Skeletal muscle tissue (tissue), 3 donors: ENCODE measurements at regions not wholly inside any gene's neighbourhood (a gene's known extent, or its start where the extent isn't known, plus 50 kb on each side); places are given as distances from the start of the nearest gene placed in this dataset.

Experiments used
- H3K27ac ChIP-seq: one replicate; pipeline ENCODE4 v1.7.0; 2013; ENCODE audit warnings: mild to moderate bottlenecking, low read depth, low read length, inconsistent platforms
- H3K27me3 ChIP-seq, 3 donors: one replicate each; pipeline ENCODE4 v1.7.0; 2013; ENCODE audit warnings: low read length in 3 of 3; ENCODE audit not compliant: control insufficient read depth in 3 of 3, insufficient read depth in 3 of 3
- H3K36me3 ChIP-seq, 3 donors: one replicate each; pipeline ENCODE4 v1.7.0; 2013; ENCODE audit warnings: low read length in 3 of 3; ENCODE audit not compliant: control insufficient read depth in 3 of 3, insufficient read depth in 3 of 3
- H3K4me1 ChIP-seq, 3 donors: one replicate each; pipeline ENCODE4 v1.7.0; 2013; ENCODE audit warnings: low read length in 3 of 3, mild to moderate bottlenecking in 3 of 3; ENCODE audit not compliant: control insufficient read depth in 3 of 3, insufficient read depth in 3 of 3
- H3K4me3 ChIP-seq, 3 donors: one replicate each; pipeline ENCODE4 v1.7.0; 2013; ENCODE audit warnings: low read length in 3 of 3
- H3K9ac ChIP-seq, 3 donors: one replicate each; pipeline ENCODE4 v1.7.0; 2013; ENCODE audit warnings: low read length in 3 of 3, mild to moderate bottlenecking in 3 of 3, moderate library complexity in 2 of 3, low read depth in 1 of 3
- H3K9me3 ChIP-seq, 3 donors: one replicate each; pipeline ENCODE4 v1.7.0; 2013; ENCODE audit warnings: low read length in 3 of 3; ENCODE audit not compliant: control insufficient read depth in 3 of 3
- donor health status: Osteomylitis.

- no peaks in the 10 kb centered on the region for H3K27me3 ChIP-seq
- no peak overlapping the region for H3K9ac ChIP-seq
- no peak overlapping the region for H3K27ac ChIP-seq
- H3K36me3 ChIP-seq: no peaks in the 10 kb centered on the region
- no peak overlapping the region for H3K4me3 ChIP-seq
- no peaks in the 10 kb centered on the region for H3K4me1 ChIP-seq
- H3K9me3 ChIP-seq: peaks cover 0 to 2% (median 2%) of the 10 kb centered on the region in 3 donors
Measured at GRCh38 chr4:171169396-171169795, 643.8 kb upstream of the GALNTL6 start.

DNA sequence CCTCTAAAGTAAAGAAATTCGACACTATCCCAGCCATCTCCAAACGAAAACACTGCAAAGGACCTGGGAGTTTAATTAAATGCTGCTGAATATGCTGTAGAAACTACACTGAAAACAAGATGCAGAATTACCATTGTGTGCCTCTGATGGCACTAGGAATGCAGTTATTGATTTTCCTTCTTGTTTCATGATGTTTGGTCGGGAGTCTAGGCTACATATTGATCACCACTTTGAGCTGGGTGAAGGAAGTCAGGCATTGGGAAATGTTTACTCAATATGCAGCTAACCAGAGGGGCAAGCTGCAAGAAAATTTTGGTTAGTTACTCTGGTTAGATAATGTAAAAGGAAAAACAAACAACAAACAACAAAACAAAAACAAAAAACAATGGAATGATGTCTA is 650.7 kb upstream of the GALNTL6 start:
- Histone ChIP-seq H3K27ac (no peak overlapping the region), H3K4me3 (no peak overlapping the region), H3K4me1 (no peaks in the 10 kb centered on the region), H3K9me3 (no peaks in the 10 kb centered on the region), H3K36me3 (no peaks in the 10 kb centered on the region), H3K9ac (no peak overlapping the region), H3K27me3 (no peaks in the 10 kb centered on the region)

DNA sequence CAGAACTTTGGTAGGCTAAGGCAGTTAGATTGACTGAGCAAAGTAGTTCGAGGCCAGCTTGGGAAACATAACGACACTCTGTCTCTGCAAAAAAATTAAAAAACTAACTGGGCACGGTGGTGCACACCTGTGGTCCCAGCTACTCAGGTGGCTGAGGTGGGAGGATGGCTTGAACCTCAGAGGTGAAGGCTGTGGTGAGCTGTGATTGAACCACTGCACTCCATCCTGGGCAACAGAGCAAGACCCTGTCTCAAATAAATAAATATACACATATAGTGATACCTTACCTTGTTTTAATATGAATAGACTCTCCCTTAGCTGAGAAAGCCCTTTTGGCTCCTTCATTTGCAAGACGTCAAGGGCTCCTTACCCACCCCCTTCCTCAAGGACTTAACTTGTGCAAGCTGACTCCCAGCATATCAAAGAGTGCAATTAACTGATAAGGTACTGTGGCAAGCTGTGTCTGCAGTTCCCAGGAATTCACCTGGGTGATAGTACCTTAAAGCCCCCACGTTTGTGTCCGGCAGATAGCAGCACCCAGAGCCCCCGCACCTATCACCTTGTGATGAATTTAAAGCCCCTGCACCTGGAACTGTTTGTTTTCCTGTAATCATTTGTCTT is 655.6 kb upstream of the GALNTL6 start:
- H3K9me3 ChIP-seq: no peaks in the 10 kb centered on the region
- no peaks in the 10 kb centered on the region for H3K27me3 ChIP-seq

DNA sequence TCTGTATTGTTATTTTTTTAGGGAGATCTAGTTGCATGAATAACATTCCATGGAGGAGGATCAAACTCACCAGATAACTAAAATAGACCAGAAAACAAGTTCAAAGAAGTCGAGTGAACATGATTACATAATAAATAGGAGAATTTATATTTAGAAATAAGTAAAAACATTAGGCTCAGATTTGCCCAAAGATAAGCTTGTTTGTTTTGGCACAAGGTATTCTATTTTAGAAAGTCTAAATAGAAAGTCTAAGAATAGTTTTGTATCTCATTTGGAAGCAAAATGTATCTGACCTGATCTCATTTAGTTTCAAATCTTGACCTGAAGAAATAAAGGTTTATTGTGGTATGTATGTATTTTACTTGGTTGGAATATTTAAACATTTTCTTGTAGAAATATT is 670.6 kb upstream of the GALNTL6 start:
- H3K4me1 ChIP-seq: no peaks in the 10 kb centered on the region
- no peak overlapping the region for H3K9ac ChIP-seq
- no peaks in the 10 kb centered on the region for H3K36me3 ChIP-seq
- no peak overlapping the region for H3K4me3 ChIP-seq
- H3K9me3 ChIP-seq: no peaks in the 10 kb centered on the region
- no peak overlapping the region for H3K27ac ChIP-seq
- H3K27me3 ChIP-seq: no peaks in the 10 kb centered on the region

More for the DNA sequence above, 655.6 kb upstream of the GALNTL6 start:
- H3K36me3 ChIP-seq: no peaks in the 10 kb centered on the region
- H3K9ac ChIP-seq: no peak overlapping the region
- no peak overlapping the region for H3K4me3 ChIP-seq
- no peak overlapping the region for H3K27ac ChIP-seq
- no peaks in the 10 kb centered on the region for H3K4me1 ChIP-seq

- Histone ChIP-seq H3K27me3 (no peaks in the 10 kb centered on the region), H3K9ac (no peak overlapping the region), H3K27ac (no peak overlapping the region), H3K36me3 (no peaks in the 10 kb centered on the region), H3K4me1 (no peaks in the 10 kb centered on the region), H3K4me3 (no peak overlapping the region), H3K9me3 (no peaks in the 10 kb centered on the region)
Measured at GRCh38 chr4:171142045-171142444, 671.2 kb upstream of the GALNTL6 start.

- Histone ChIP-seq H3K4me1 (no peaks in the 10 kb centered on the region), H3K27ac (no peak overlapping the region), H3K9me3 (no peaks in the 10 kb centered on the region), H3K9ac (no peak overlapping the region), H3K36me3 (no peaks in the 10 kb centered on the region), H3K27me3 (no peaks in the 10 kb centered on the region), H3K4me3 (no peak overlapping the region)
Measured at GRCh38 chr4:171130256-171130801, 682.9 kb upstream of the GALNTL6 start.

GRCh38 chr4:171118091-171118490 is 695.1 kb upstream of the GALNTL6 start:
- Histone ChIP-seq H3K4me3 (no peak overlapping the region), H3K4me1 (no peaks in the 10 kb centered on the region), H3K9me3 (no peaks in the 10 kb centered on the region), H3K27ac (no peak overlapping the region), H3K9ac (no peak overlapping the region), H3K36me3 (no peaks in the 10 kb centered on the region), H3K27me3 (no peaks in the 10 kb centered on the region)

- no peak overlapping the region for H3K27ac ChIP-seq
- no peaks in the 10 kb centered on the region for H3K4me1 ChIP-seq
- H3K36me3 ChIP-seq: no peaks in the 10 kb centered on the region
- H3K27me3 ChIP-seq: no peaks in the 10 kb centered on the region
- no peaks in the 10 kb centered on the region for H3K9me3 ChIP-seq
- no peak overlapping the region for H3K9ac ChIP-seq
- H3K4me3 ChIP-seq: no peak overlapping the region
Measured at GRCh38 chr4:171117457-171117856, 695.7 kb upstream of the GALNTL6 start.

GRCh38 chr4:171101845-171102244 is 711.4 kb upstream of the GALNTL6 start:
- no peaks in the 10 kb centered on the region for H3K9me3 ChIP-seq
- no peak overlapping the region for H3K9ac ChIP-seq
- no peak overlapping the region for H3K27ac ChIP-seq
- H3K36me3 ChIP-seq: no peaks in the 10 kb centered on the region
- no peaks in the 10 kb centered on the region for H3K27me3 ChIP-seq
- H3K4me3 ChIP-seq: no peak overlapping the region
- H3K4me1 ChIP-seq: no peaks in the 10 kb centered on the region

DNA sequence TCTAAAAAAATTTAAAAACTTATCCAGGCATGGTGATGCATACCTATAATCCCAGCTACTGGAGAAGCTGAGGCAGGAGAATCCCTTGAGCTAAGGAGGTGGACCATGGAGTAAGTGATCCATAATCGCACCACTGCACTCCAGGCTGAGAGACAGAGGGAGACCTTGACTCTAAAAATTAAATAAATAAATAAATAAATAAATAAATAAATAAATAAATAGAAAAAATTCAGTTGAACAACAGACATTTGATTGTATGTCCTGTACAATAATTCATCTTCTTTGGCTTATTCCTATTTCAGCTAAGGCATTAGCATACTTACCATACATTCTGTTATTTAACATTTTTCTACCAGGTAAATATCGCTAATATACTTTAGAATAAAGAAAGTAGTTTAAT is 726.1 kb upstream of the GALNTL6 start:
- H3K9me3 ChIP-seq: peaks cover 0 to 3% (median 0%) of the 10 kb centered on the region in 3 donors
- H3K27ac ChIP-seq: no peak overlapping the region
- no peaks in the 10 kb centered on the region for H3K27me3 ChIP-seq
- H3K9ac ChIP-seq: no peak overlapping the region
- H3K4me1 ChIP-seq: no peaks in the 10 kb centered on the region
- H3K36me3 ChIP-seq: no peaks in the 10 kb centered on the region
- H3K4me3 ChIP-seq: no peak overlapping the region
